ENCODE measurements at regions not wholly inside any gene's neighbourhood (a gene's known extent, or its start where the extent isn't known, plus 50 kb on each side); places are given as distances from the start of the nearest gene placed in this dataset.

DNA sequence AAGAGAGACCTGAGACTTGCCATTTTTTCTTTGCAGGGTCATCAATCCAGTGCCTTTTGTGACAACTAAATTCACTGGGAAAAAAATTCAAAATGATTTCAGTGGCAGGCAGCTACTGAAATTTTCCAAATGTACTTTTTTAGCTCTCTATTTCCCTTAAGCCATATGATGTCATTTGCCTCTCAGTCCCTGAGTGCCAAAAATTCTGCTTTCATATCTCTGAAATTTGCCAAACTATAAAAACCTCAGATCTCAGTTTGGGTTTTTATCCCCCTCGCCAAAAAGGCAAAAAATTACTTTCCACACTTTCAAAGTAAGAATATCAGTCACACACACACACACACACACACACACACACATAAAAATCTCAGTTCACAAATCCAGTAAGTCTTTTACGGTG, 651.3 kb upstream of the ARID1B start:
- no peaks in the 10 kb centered on the region for H3K27me3 ChIP-seq
- no peaks in the 10 kb centered on the region for H3K4me1 ChIP-seq
- no peak for DNase-seq
- H3K36me3 ChIP-seq: no peaks in the 10 kb centered on the region
- H3K4me3 ChIP-seq: no peak overlapping the region
- no peak overlapping the region for H3K27ac ChIP-seq
- intact Hi-C loops (cut with DNase I): no loop called here
- TF ChIP-seq EP300 (IDR thresholded peaks at IDR 0.05) (no peak), POLR2AphosphoS5 (IDR thresholded peaks at IDR 0.05) (no peak), POLR2A (IDR thresholded peaks at IDR 0.05) (no peak)
- H3K9me3 ChIP-seq: no peaks in the 10 kb centered on the region
- WGBS, 2 donors: 86 to 89% methylated on average over 2 of the region's 2 CpGs

- Histone ChIP-seq H3K9me3 (no peaks in the 10 kb centered on the region), H3K4me1 (no peaks in the 10 kb centered on the region), H3K4me3 (no peak overlapping the region), H3K27ac (no peak overlapping the region), H3K36me3 (no peaks in the 10 kb centered on the region), H3K27me3 (no peaks in the 10 kb centered on the region)
- intact Hi-C loops (cut with DNase I): no loop called here
- no peak for TF ChIP-seq POLR2AphosphoS5 (IDR thresholded peaks at IDR 0.05)
- TF ChIP-seq POLR2A (IDR thresholded peaks at IDR 0.05): no peak
- TF ChIP-seq, protein P1, sequence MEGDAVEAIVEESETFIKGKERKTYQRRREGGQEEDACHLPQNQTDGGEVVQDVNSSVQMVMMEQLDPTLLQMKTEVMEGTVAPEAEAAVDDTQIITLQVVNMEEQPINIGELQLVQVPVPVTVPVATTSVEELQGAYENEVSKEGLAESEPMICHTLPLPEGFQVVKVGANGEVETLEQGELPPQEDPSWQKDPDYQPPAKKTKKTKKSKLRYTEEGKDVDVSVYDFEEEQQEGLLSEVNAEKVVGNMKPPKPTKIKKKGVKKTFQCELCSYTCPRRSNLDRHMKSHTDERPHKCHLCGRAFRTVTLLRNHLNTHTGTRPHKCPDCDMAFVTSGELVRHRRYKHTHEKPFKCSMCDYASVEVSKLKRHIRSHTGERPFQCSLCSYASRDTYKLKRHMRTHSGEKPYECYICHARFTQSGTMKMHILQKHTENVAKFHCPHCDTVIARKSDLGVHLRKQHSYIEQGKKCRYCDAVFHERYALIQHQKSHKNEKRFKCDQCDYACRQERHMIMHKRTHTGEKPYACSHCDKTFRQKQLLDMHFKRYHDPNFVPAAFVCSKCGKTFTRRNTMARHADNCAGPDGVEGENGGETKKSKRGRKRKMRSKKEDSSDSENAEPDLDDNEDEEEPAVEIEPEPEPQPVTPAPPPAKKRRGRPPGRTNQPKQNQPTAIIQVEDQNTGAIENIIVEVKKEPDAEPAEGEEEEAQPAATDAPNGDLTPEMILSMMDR (IDR thresholded peaks at IDR 0.05): no peak
- no peak for TF ChIP-seq EP300 (IDR thresholded peaks at IDR 0.05)
- DNase-seq: no peak
- 92 to 93% methylated on average over 5 of the region's 5 CpGs for WGBS, 2 donors
Observed at GRCh38 chr6:156123731-156124130, 653.4 kb upstream of the ARID1B start.

- H3K36me3 ChIP-seq: no peaks in the 10 kb centered on the region
- TF ChIP-seq, protein P1 (IDR thresholded peaks at IDR 0.05): no peak
- TF ChIP-seq POLR2AphosphoS5 (IDR thresholded peaks at IDR 0.05): no peak
- TF ChIP-seq EP300 (IDR thresholded peaks at IDR 0.05): no peak
- intact Hi-C loops (cut with DNase I): no loop called here
- H3K27ac ChIP-seq: no peak overlapping the region
- no peak for DNase-seq
- H3K4me1 ChIP-seq: no peaks in the 10 kb centered on the region
- WGBS, 2 donors: 84 to 90% methylated on average over 6 of the region's 6 CpGs
- H3K4me3 ChIP-seq: no peak overlapping the region
- H3K27me3 ChIP-seq: no peaks in the 10 kb centered on the region
- no peaks in the 10 kb centered on the region for H3K9me3 ChIP-seq
Observed at GRCh38 chr6:156121973-156122372, 655.2 kb upstream of the ARID1B start.

DNA sequence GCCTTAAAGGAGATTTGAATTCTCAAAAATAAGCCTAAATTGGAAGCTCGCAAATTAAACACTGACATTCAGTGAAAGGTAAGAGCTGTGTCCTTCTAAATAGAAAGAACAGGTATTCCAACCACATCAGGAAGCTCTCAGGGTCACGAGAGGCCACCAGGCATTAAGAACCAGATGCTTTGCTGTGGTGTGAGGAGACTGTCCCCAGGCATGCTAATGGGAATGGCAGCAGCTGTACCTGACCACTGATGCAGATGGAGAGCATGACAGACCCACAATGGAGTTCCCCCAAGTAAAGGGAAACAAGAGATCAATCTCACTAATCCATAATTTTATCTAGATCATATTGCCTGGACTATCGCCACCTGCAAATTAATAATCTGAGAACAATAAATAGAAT, 658.9 kb upstream of the NOX3 start:
- Histone ChIP-seq H3K9me3 (no peaks in the 10 kb centered on the region), H3K27ac (no peak overlapping the region), H3K4me3 (no peak overlapping the region), H3K27me3 (no peaks in the 10 kb centered on the region), H3K4me1 (no peaks in the 10 kb centered on the region), H3K36me3 (no peaks in the 10 kb centered on the region)
- WGBS, 2 donors: 81 to 88% methylated on average over 3 of the region's 3 CpGs
- intact Hi-C loops (cut with DNase I): no loop called here
- TF ChIP-seq POLR2A (IDR thresholded peaks at IDR 0.05) (no peak), POLR2AphosphoS5 (IDR thresholded peaks at IDR 0.05) (no peak), EP300 (IDR thresholded peaks at IDR 0.05) (no peak)
- TF ChIP-seq, protein P1 (IDR thresholded peaks at IDR 0.05): no peak
- DNase-seq: no peak

DNA sequence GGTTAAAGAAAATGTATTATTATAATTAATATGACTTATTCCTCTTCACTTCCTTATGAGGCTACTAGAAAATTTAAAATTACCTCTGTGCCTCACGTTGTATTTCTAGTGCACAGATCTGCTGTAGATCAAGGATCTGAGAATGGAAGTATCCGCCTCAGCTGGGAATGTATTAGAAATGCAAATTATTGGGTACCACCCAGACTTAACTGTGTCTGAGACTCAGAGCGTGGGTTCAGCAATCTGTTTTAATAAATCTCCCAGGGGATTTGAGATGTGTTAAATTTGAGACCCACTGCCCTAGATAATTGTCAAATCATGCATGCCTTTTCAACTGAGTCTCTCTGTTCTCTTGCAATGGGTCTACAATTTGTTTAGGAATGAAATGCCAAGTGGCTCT, 658.0 kb upstream of the NOX3 start:
- WGBS, 2 donors: 83 to 85% methylated on average over 3 of the region's 3 CpGs

More for the DNA sequence above, 658.0 kb upstream of the NOX3 start:
- no peaks in the 10 kb centered on the region for H3K36me3 ChIP-seq
- DNase-seq: no peak
- H3K27me3 ChIP-seq: no peaks in the 10 kb centered on the region
- no peaks in the 10 kb centered on the region for H3K9me3 ChIP-seq
- TF ChIP-seq POLR2A (IDR thresholded peaks at IDR 0.05) (no peak), EP300 (IDR thresholded peaks at IDR 0.05) (no peak), POLR2AphosphoS5 (IDR thresholded peaks at IDR 0.05) (no peak)
- TF ChIP-seq, protein P1 (IDR thresholded peaks at IDR 0.05): no peak
- no peaks in the 10 kb centered on the region for H3K4me1 ChIP-seq
- intact Hi-C loops (cut with DNase I): no loop called here
- no peak overlapping the region for H3K4me3 ChIP-seq
- no peak overlapping the region for H3K27ac ChIP-seq

Measured in sigmoid colon (tissue), 6 donors.